Vagina (tissue), 2 donors: ENCODE measurements at regions not wholly inside any gene's neighbourhood (a gene's known extent, or its start where the extent isn't known, plus 50 kb on each side); places are given as distances from the start of the nearest gene placed in this dataset.

Source experiments
- DNase-seq, 2 donors: peaks; one replicate each; pipeline ENCODE4 v3.0.0-alpha.2; 2017; ENCODE audit errors: extremely low spot score in 2 of 2
- H3K27ac ChIP-seq: fragments of 200-600 bp; sonication (generic); one replicate; pipeline ENCODE4 v1.5.1; 2019
- H3K27me3 ChIP-seq: fragments of 200-600 bp; sonication (generic); one replicate; pipeline ENCODE4 v1.5.1; 2019
- H3K36me3 ChIP-seq, 2 donors: fragments of 200-600 bp; sonication (generic); one replicate each; pipeline ENCODE4 v1.5.1; 2017 to 2019
- H3K4me1 ChIP-seq: fragments of 200-600 bp; sonication (generic); one replicate; pipeline ENCODE4 v1.5.1; 2019
- H3K4me3 ChIP-seq, 2 donors: fragments of 200-600 bp; sonication (generic); 1 replicate in 1 of 2; 2 replicates in 1 of 2; pipeline ENCODE4 v1.5.1; 2016 to 2019
- H3K9me3 ChIP-seq: fragments of 200-600 bp; sonication (generic); one replicate; pipeline ENCODE4 v1.5.1; 2019
- POLR2A ChIP-seq, 2 donors: fragments of 450-650 bp; IDR thresholded peaks; one replicate each; pipeline ENCODE4 v1.6.1; 2017; ENCODE audit warnings: antibody characterized with exemption in 2 of 2, mild to moderate bottlenecking in 2 of 2, moderate library complexity in 2 of 2
- POLR2AphosphoS5 ChIP-seq, 2 donors: sonication (generic); formaldehyde crosslinking; IDR thresholded peaks; one replicate each; pipeline ENCODE4 v1.9.0; 2017; ENCODE audit warnings: antibody characterized with exemption in 2 of 2, mild to moderate bottlenecking in 2 of 2, low read depth in 1 of 2; ENCODE audit not compliant: insufficient read depth in 1 of 2
- intact Hi-C: fragments of 100-400 bp; cut with DNase I; formaldehyde crosslinking; loops from one replicate; pipeline ENCODE4 v1.15.1; 2023
- TF ChIP-seq, protein P1 (sequence below), 3 experiments: fragments of 450-650 bp in 2 of 3; fragments of 200-600 bp in 1 of 3; sonication (generic) in 1 of 3; IDR thresholded peaks; one replicate each; pipeline ENCODE4 v1.5.1; 2017 to 2019; ENCODE audit warnings: antibody characterized with exemption in 3 of 3, mild to moderate bottlenecking in 2 of 3, moderate library complexity in 2 of 3

DNA sequence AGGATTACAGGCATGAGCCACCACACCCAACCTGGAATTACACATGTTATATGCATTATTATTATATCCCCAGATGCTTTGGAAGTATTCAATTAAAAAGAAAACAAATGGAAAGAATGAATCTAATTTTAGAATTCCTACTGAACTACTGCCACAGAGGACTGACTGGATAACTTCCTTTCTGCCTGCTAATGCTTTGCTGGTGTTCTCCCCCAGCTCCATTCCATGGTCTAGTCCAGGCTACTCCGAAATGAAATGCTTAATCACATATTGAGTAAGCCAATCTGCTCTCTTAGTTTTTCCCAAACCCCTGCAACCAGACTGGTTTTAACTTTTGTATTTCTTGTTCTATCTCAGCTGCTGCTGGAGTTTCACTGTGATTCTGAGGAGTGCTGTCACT lies 519.1 kb downstream of the SOX11 start:
- no peaks in the 10 kb centered on the region for H3K27me3 ChIP-seq
- no peak overlapping the region for H3K4me3 ChIP-seq
- H3K9me3 ChIP-seq = no peaks in the 10 kb centered on the region
- DNase-seq = no peak
- H3K27ac ChIP-seq = no peak overlapping the region
- intact Hi-C loops = no loop called here
- TF ChIP-seq POLR2AphosphoS5 (IDR thresholded peaks at IDR 0.05; ENCODE audit: insufficient read depth in 1 of 2, low read depth in 1 of 2) (no peak), POLR2A (IDR thresholded peaks at IDR 0.05) (no peak)
- TF ChIP-seq, protein P1, sequence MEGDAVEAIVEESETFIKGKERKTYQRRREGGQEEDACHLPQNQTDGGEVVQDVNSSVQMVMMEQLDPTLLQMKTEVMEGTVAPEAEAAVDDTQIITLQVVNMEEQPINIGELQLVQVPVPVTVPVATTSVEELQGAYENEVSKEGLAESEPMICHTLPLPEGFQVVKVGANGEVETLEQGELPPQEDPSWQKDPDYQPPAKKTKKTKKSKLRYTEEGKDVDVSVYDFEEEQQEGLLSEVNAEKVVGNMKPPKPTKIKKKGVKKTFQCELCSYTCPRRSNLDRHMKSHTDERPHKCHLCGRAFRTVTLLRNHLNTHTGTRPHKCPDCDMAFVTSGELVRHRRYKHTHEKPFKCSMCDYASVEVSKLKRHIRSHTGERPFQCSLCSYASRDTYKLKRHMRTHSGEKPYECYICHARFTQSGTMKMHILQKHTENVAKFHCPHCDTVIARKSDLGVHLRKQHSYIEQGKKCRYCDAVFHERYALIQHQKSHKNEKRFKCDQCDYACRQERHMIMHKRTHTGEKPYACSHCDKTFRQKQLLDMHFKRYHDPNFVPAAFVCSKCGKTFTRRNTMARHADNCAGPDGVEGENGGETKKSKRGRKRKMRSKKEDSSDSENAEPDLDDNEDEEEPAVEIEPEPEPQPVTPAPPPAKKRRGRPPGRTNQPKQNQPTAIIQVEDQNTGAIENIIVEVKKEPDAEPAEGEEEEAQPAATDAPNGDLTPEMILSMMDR (IDR thresholded peaks at IDR 0.05) = no peak
- no peaks in the 10 kb centered on the region for H3K36me3 ChIP-seq
- no peaks in the 10 kb centered on the region for H3K4me1 ChIP-seq

DNA sequence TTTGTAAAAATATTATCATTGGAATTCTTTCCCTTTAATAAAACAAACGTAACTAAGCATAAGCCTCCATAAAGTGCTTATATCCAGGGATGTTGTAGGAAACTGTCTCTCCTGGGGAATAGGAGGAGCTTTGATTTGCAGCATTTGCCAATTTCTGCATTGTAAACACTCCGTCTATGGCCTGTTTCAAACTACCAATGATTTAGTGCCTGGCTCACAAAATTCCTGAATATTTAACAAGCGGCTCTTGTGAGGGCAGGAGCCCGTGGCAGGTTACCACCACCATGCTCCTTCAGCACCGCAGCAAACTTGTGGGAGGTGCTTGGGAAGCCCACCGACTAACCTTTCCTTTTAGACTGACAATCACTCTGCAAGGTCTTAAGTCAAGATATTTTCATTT lies 520.3 kb downstream of the SOX11 start:
- Histone ChIP-seq H3K9me3 (no peaks in the 10 kb centered on the region), H3K4me1 (no peaks in the 10 kb centered on the region), H3K36me3 (no peaks in the 10 kb centered on the region), H3K27ac (no peak overlapping the region), H3K4me3 (no peak overlapping the region), H3K27me3 (no peaks in the 10 kb centered on the region)
- DNase-seq = no peak
- intact Hi-C loops = no loop called here
- no peak for TF ChIP-seq POLR2A (IDR thresholded peaks at IDR 0.05)
- no peak for TF ChIP-seq POLR2AphosphoS5 (IDR thresholded peaks at IDR 0.05; ENCODE audit: insufficient read depth in 1 of 2, low read depth in 1 of 2)
- TF ChIP-seq, protein P1 (IDR thresholded peaks at IDR 0.05) = no peak

DNA sequence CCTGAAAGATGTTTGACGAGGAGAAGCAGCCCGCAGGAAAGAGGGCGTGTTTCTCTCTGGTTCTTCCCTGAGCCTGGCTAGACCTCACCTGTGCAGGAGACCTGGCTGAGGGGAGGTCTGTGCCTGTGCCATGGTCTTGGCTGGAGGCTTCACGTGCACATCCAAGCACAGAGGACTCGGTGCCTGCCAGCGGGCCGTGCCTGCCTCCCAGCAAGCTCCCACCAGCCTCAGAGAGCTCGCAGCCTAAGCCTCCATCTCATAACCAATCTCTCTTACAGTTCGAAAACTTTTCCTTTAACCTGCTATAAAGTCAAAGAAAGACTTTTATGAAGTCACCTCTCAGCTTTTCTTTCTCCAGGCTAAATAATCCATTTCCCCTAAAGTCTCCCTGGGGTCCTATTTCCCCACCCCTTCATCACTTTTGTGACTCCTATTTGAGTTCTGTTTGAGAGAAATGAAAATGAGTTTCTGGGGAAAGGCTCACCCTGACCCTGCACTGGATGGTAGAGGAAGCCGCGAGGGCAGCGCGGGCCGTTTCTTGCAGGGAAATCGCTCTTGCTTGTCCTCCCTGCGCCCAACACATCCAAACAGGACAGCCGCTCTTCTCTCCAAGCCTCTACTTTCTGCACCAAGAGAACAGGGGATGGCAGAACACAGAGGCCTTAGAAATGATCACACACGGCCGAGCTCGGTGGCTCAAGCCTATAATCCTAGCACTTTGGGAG lies 521.0 kb downstream of the SOX11 start:
- intact Hi-C loops = no loop called here
- Histone ChIP-seq H3K4me1 (no peaks in the 10 kb centered on the region), H3K4me3 (no peak overlapping the region), H3K27me3 (no peaks in the 10 kb centered on the region), H3K9me3 (no peaks in the 10 kb centered on the region), H3K36me3 (no peaks in the 10 kb centered on the region), H3K27ac (no peak overlapping the region)
- no peak for DNase-seq
- TF ChIP-seq, protein P1 (IDR thresholded peaks at IDR 0.05) = no peak
- TF ChIP-seq POLR2A (IDR thresholded peaks at IDR 0.05) (no peak), POLR2AphosphoS5 (IDR thresholded peaks at IDR 0.05; ENCODE audit: insufficient read depth in 1 of 2, low read depth in 1 of 2) (no peak)

DNA sequence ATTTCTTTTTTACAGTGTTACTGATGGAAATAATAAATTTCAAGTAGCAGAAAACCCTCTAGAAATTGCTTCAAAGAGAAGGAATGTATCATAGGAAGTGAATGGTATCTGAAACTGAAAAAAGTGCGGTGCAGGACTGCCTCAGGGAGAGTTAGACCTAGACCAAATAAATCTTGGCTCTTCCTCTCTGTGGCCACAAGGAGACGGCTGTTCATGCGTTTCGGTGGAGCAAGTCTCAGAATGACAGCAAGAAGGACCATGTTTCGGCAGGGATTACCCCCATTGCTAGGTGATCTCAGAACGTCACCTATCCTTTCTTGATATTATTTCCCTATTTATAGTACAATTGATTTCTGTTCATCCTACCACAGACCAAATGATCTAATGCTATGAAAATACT lies 522.3 kb downstream of the SOX11 start:
- intact Hi-C loops = no loop called here

DNA sequence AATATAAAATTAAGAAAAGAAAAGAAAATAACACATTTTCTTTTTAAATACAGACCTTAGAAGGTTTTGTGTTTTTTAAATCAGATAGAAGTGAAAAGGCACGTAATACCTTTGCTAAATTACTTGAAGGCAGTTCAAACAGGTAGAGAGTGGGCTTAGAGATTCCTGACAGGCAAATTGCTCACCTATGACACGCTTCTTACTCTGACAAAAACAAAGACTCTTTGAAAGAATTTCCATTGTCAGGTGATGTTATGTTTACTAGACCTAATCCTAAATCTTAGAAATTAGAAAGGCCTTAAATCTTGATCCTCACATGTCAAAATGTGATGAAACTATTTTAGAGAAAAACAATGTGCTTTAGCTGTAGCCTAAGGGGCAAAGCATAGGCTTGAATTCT lies 522.9 kb downstream of the SOX11 start:
- Histone ChIP-seq H3K4me1 (no peaks in the 10 kb centered on the region), H3K36me3 (no peaks in the 10 kb centered on the region), H3K9me3 (no peaks in the 10 kb centered on the region), H3K27me3 (no peaks in the 10 kb centered on the region), H3K27ac (no peak overlapping the region), H3K4me3 (no peak overlapping the region)
- no peak for DNase-seq
- TF ChIP-seq POLR2A (IDR thresholded peaks at IDR 0.05) (no peak), POLR2AphosphoS5 (IDR thresholded peaks at IDR 0.05; ENCODE audit: insufficient read depth in 1 of 2, low read depth in 1 of 2) (no peak)
- TF ChIP-seq, protein P1 (IDR thresholded peaks at IDR 0.05) = no peak
- intact Hi-C loops = no loop called here

More for the DNA sequence above, 522.3 kb downstream of the SOX11 start:
- H3K27me3 ChIP-seq = no peaks in the 10 kb centered on the region
- H3K4me3 ChIP-seq = no peak overlapping the region
- H3K27ac ChIP-seq = no peak overlapping the region
- DNase-seq = no peak
- H3K36me3 ChIP-seq = no peaks in the 10 kb centered on the region
- TF ChIP-seq, protein P1 (IDR thresholded peaks at IDR 0.05) = no peak
- TF ChIP-seq POLR2A (IDR thresholded peaks at IDR 0.05) = no peak
- TF ChIP-seq POLR2AphosphoS5 (IDR thresholded peaks at IDR 0.05; ENCODE audit: insufficient read depth in 1 of 2, low read depth in 1 of 2) = no peak
- no peaks in the 10 kb centered on the region for H3K4me1 ChIP-seq
- no peaks in the 10 kb centered on the region for H3K9me3 ChIP-seq
